Trophoblast cell (in vitro differentiated cells and primary cell): ENCODE measurements at regions not wholly inside any gene's neighbourhood (a gene's known extent, or its start where the extent isn't known, plus 50 kb on each side); places are given as distances from the start of the nearest gene placed in this dataset.

ENCODE experiments used
- DNase-seq, 2 donors: peaks; one replicate each; pipeline ENCODE4 v3.0.0-alpha.2; 2016
- H2AFZ ChIP-seq: 2 replicates; pipeline ENCODE4 v1.6.1; 2013; ENCODE audit warnings: low read length, moderate library complexity, mild to moderate bottlenecking; ENCODE audit not compliant: insufficient read depth, poor library complexity
- H2AK5ac ChIP-seq: 2 replicates; pipeline ENCODE4 v1.6.1; 2013; ENCODE audit warnings: mild to moderate bottlenecking, low read length
- H2BK120ac ChIP-seq: 2 replicates; pipeline ENCODE4 v1.6.1; 2013; ENCODE audit warnings: low read length, mild to moderate bottlenecking, moderate library complexity; ENCODE audit not compliant: insufficient read depth, poor library complexity
- H2BK12ac ChIP-seq: 2 replicates; pipeline ENCODE4 v1.6.1; 2013; ENCODE audit warnings: mild to moderate bottlenecking, low read length, moderate library complexity
- H2BK5ac ChIP-seq: 2 replicates; pipeline ENCODE4 v1.6.1; 2013; ENCODE audit warnings: low read length, low read depth, moderate library complexity, mild to moderate bottlenecking; ENCODE audit not compliant: poor library complexity
- H3K14ac ChIP-seq: 2 replicates; pipeline ENCODE4 v1.6.1; 2013; ENCODE audit warnings: mild to moderate bottlenecking, low read length
- H3K18ac ChIP-seq: 2 replicates; pipeline ENCODE4 v1.6.1; 2013; ENCODE audit warnings: mild to moderate bottlenecking, low read length
- H3K23ac ChIP-seq: 2 replicates; pipeline ENCODE4 v1.6.1; 2013; ENCODE audit warnings: low read length
- H3K27ac ChIP-seq: 2 replicates; pipeline ENCODE4 v1.5.1; 2013; ENCODE audit warnings: low read depth, mild to moderate bottlenecking, inconsistent platforms, low read length, moderate library complexity
- H3K27me3 ChIP-seq: 2 replicates; pipeline ENCODE4 v1.6.1; 2013; ENCODE audit warnings: inconsistent platforms, mild to moderate bottlenecking, low read length, moderate library complexity; ENCODE audit not compliant: insufficient read depth
- H3K36me3 ChIP-seq, 2 experiments: 1 replicate in 1 of 2; 2 replicates in 1 of 2; pipeline ENCODE4 v1.6.1; 2013; ENCODE audit warnings: low read length in 2 of 2, mild to moderate bottlenecking in 2 of 2, moderate library complexity in 1 of 2; ENCODE audit not compliant: insufficient read depth in 2 of 2, control insufficient read depth in 1 of 2
- H3K4ac ChIP-seq: 2 replicates; pipeline ENCODE4 v1.6.1; 2013; ENCODE audit warnings: low read depth, mild to moderate bottlenecking, low read length, moderate library complexity
- H3K4me1 ChIP-seq, 2 experiments: 1 replicate in 1 of 2; 2 replicates in 1 of 2; pipeline ENCODE4 v1.6.1; 2013; ENCODE audit warnings: low read length in 2 of 2, mild to moderate bottlenecking in 2 of 2, moderate library complexity in 1 of 2; ENCODE audit not compliant: insufficient read depth in 2 of 2, control insufficient read depth in 1 of 2
- H3K4me2 ChIP-seq: 2 replicates; pipeline ENCODE4 v1.6.1; 2013; ENCODE audit warnings: inconsistent platforms, mild to moderate bottlenecking, low read length, moderate library complexity
- H3K4me3 ChIP-seq: 2 replicates; pipeline ENCODE4 v1.5.1; 2013; ENCODE audit warnings: mild to moderate bottlenecking, low read depth, low read length, inconsistent platforms
- H3K79me1 ChIP-seq: one replicate; pipeline ENCODE4 v1.6.1; 2013; ENCODE audit warnings: low read length
- H3K79me2 ChIP-seq: 2 replicates; pipeline ENCODE4 v1.6.1; 2013; ENCODE audit warnings: low read length, mild to moderate bottlenecking; ENCODE audit not compliant: control insufficient read depth, insufficient read depth, poor library complexity
- H3K9ac ChIP-seq: 2 replicates; pipeline ENCODE4 v1.6.1; 2013; ENCODE audit warnings: mild to moderate bottlenecking, low read length
- H3K9me3 ChIP-seq: 2 replicates; pipeline ENCODE4 v1.6.1; 2013; ENCODE audit warnings: low read depth, mild to moderate bottlenecking, control low read depth, inconsistent platforms, low read length; ENCODE audit not compliant: insufficient read depth
- H4K12ac ChIP-seq: 2 replicates; pipeline ENCODE4 v1.6.1; 2013; ENCODE audit warnings: low read depth, mild to moderate bottlenecking, low read length, moderate library complexity
- H4K8ac ChIP-seq: 2 replicates; pipeline ENCODE4 v1.6.1; 2013; ENCODE audit warnings: low read depth, mild to moderate bottlenecking, low read length, moderate library complexity
- H4K91ac ChIP-seq: one replicate; pipeline ENCODE4 v1.6.1; 2013; ENCODE audit warnings: low read depth, mild to moderate bottlenecking, low read length, moderate library complexity
- WGBS: extraction: QIAGEN DNeasy Blood & Tissue Kit; methylation state at CpG from one replicate; pipeline ENCODE4 v1.1.7; 2013; ENCODE audit warnings: missing lambda C conversion rate; ENCODE audit not compliant: insufficient read length, insufficient coverage; ENCODE audit errors: extremely low coverage; 5-methylcytosine and 5-hydroxymethylcytosine counted together

DNA sequence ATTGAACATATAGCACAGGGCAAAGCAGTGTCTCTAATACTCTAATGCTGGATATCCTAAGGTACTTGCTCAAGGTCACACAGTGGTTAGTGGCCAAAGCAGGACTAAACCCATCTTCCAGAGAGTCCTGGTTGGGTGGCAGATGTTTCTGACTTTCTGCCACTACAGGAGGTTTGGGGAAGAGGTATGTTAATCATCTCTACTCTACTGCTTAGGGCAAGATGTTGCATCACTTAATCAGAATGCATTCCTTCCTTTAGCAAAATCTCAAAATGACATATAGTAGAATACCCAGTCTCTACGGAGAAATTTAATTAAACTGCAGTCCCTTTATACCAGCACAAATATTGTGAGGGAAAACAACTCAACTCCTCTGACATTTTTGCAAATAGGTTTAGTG is 190.7 kb upstream of the FAM241A start:
- Histone ChIP-seq H3K9me3 (no peaks in the 10 kb centered on the region), H2AK5ac (no peak overlapping the region), H3K4ac (no peak overlapping the region), H2BK12ac (no peak overlapping the region), H4K8ac (no peak overlapping the region), H3K4me2 (no peak overlapping the region), H4K12ac (no peak overlapping the region), H3K36me3 (no peaks in the 10 kb centered on the region), H2BK5ac (no peak overlapping the region), H3K27ac (no peak overlapping the region), H3K23ac (no peak overlapping the region), H3K4me3 (no peak overlapping the region), H3K18ac (no peak overlapping the region), H2BK120ac (no peak overlapping the region), H3K79me1 (no peaks in the 10 kb centered on the region), H2AFZ (no peak overlapping the region), H3K79me2 (no peaks in the 10 kb centered on the region), H3K14ac (no peak overlapping the region), H3K27me3 (no peaks in the 10 kb centered on the region), H3K4me1 (no peaks in the 10 kb centered on the region), H4K91ac (no peak overlapping the region), H3K9ac (no peak overlapping the region)
- DNase-seq: peak in 1 of 2 donors; percentile 63
- WGBS: no CpG with 5 or more reads among the region's 1 CpG

DNA sequence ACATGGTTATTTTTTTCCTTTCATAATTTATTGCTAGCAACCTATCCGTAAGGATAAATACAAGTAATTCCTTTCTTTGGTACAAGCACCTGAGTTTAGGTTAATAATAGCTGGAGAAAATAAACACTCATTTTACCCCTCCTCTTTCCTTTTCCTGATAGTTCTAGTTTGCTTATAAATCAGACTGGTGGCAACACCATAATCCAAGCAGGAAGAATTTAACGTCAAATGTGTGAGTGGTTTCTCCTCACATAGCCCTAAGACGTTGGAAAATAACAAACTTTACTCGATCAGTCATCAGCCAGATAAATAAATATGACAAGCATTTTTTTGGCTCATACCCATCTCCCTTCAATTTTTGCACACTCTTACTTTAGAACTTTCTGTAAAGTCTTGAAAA is 190.3 kb upstream of the FAM241A start:
- no peak overlapping the region for H2BK5ac ChIP-seq
- H2BK120ac ChIP-seq: no peak overlapping the region
- no peak overlapping the region for H3K27ac ChIP-seq
- H2BK12ac ChIP-seq: no peak overlapping the region
- no peaks in the 10 kb centered on the region for H3K4me1 ChIP-seq
- H3K4me2 ChIP-seq: no peak overlapping the region
- H3K79me2 ChIP-seq: no peaks in the 10 kb centered on the region
- no peak overlapping the region for H4K91ac ChIP-seq
- H3K9me3 ChIP-seq: no peaks in the 10 kb centered on the region
- H3K4ac ChIP-seq: no peak overlapping the region
- no peak overlapping the region for H3K9ac ChIP-seq
- H3K27me3 ChIP-seq: no peaks in the 10 kb centered on the region
- no peak overlapping the region for H3K14ac ChIP-seq
- H2AK5ac ChIP-seq: no peak overlapping the region
- H3K23ac ChIP-seq: no peak overlapping the region
- no peak overlapping the region for H3K4me3 ChIP-seq
- WGBS: no CpG with 5 or more reads among the region's 4 CpGs
- no peak overlapping the region for H2AFZ ChIP-seq
- H4K12ac ChIP-seq: no peak overlapping the region
- no peak overlapping the region for H3K18ac ChIP-seq
- no peaks in the 10 kb centered on the region for H3K79me1 ChIP-seq
- H4K8ac ChIP-seq: no peak overlapping the region
- no peaks in the 10 kb centered on the region for H3K36me3 ChIP-seq
- no peak for DNase-seq

DNA sequence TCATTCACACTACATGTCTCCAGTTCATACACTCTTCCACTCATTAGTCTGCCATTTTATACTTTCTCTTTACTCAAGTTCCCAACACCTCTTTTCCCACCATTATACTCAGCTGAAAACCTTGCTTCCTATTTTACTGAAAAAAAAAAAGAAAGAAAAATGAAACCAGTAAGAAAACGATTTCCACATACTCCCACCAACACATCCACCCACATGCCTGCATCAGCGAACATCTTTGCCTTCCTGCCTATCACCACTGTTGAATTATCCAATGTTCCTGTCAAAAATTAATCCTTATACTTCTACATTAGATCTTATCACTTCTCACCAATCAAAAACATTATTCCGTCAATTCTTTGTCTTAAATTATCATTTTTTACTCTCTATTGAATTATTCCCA is 188.1 kb upstream of the FAM241A start:
- H2BK12ac ChIP-seq: no peak overlapping the region
- no peak overlapping the region for H3K4ac ChIP-seq
- no peaks in the 10 kb centered on the region for H3K36me3 ChIP-seq
- H2AK5ac ChIP-seq: no peak overlapping the region
- H3K27me3 ChIP-seq: no peaks in the 10 kb centered on the region
- no peak overlapping the region for H4K91ac ChIP-seq
- DNase-seq: no peak
- no peak overlapping the region for H4K8ac ChIP-seq
- no peak overlapping the region for H3K14ac ChIP-seq
- no peak overlapping the region for H3K23ac ChIP-seq
- WGBS: 100% methylated on average over 1 of the region's 3 CpGs
- no peak overlapping the region for H3K9ac ChIP-seq
- H2BK5ac ChIP-seq: no peak overlapping the region
- no peak overlapping the region for H4K12ac ChIP-seq
- no peaks in the 10 kb centered on the region for H3K79me1 ChIP-seq
- no peak overlapping the region for H3K4me2 ChIP-seq
- no peak overlapping the region for H3K4me3 ChIP-seq
- no peak overlapping the region for H2AFZ ChIP-seq
- H2BK120ac ChIP-seq: no peak overlapping the region
- H3K18ac ChIP-seq: no peak overlapping the region
- H3K4me1 ChIP-seq: peaks cover 0 to 3% of the 10 kb centered on the region in 2 experiments
- H3K9me3 ChIP-seq: no peaks in the 10 kb centered on the region
- H3K27ac ChIP-seq: no peak overlapping the region
- H3K79me2 ChIP-seq: no peaks in the 10 kb centered on the region

DNA sequence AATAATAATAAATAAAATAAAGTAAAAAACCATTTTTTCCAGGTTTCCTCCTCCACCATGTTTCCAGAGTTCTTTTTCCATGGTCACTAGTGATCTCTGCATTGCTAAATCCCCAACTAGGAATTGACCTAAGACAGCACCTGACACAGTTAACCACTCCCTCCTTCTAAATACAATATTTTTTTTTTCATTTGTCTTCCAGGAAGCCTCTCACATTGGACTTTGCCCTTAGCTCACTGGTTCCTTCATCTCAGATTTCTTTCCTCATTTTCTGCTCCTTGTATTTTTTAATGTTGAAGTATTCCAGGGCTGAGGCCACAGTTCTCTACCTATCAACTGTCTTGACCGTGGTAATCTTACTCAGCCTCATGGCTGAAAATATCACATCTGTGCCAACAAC is 187.3 kb upstream of the FAM241A start:
- no peak overlapping the region for H4K12ac ChIP-seq
- H3K9ac ChIP-seq: no peak overlapping the region
- no peak for DNase-seq
- no peak overlapping the region for H3K14ac ChIP-seq
- H2AK5ac ChIP-seq: no peak overlapping the region
- no peaks in the 10 kb centered on the region for H3K27me3 ChIP-seq
- no peaks in the 10 kb centered on the region for H3K79me1 ChIP-seq
- WGBS: no CpG with 5 or more reads among the region's 1 CpG
- no peak overlapping the region for H2BK5ac ChIP-seq
- no peak overlapping the region for H3K4ac ChIP-seq
- H3K18ac ChIP-seq: no peak overlapping the region
- H3K79me2 ChIP-seq: no peaks in the 10 kb centered on the region
- no peak overlapping the region for H2BK12ac ChIP-seq
- H3K36me3 ChIP-seq: no peaks in the 10 kb centered on the region
- H3K23ac ChIP-seq: no peak overlapping the region
- no peak overlapping the region for H2AFZ ChIP-seq
- H3K4me3 ChIP-seq: no peak overlapping the region
- no peak overlapping the region for H3K4me2 ChIP-seq
- H3K4me1 ChIP-seq: peaks cover 0 to 3% of the 10 kb centered on the region in 2 experiments
- no peak overlapping the region for H3K27ac ChIP-seq
- no peak overlapping the region for H2BK120ac ChIP-seq
- H4K8ac ChIP-seq: no peak overlapping the region
- no peaks in the 10 kb centered on the region for H3K9me3 ChIP-seq
- H4K91ac ChIP-seq: no peak overlapping the region
